ENCODE measurements at regions not wholly inside any gene's neighbourhood (a gene's known extent, or its start where the extent isn't known, plus 50 kb on each side); places are given as distances from the start of the nearest gene placed in this dataset.

- DNase-seq (ENCODE audit: low read depth in 2 of 3, low spot score in 2 of 3): no peak
These were observed 325.0 kb upstream of the MSX2 start for GRCh38 chr5:174399411-174399810.

- DNase-seq (ENCODE audit: low read depth in 2 of 3, low spot score in 2 of 3): no peak
These were observed 323.9 kb upstream of the MSX2 start for GRCh38 chr5:174400461-174400860.

- no peak for DNase-seq (ENCODE audit: low read depth in 2 of 3, low spot score in 2 of 3)
These were observed 322.6 kb upstream of the MSX2 start for GRCh38 chr5:174401793-174402192.

GRCh38 chr5:174402222-174402812, 322.1 kb upstream of the MSX2 start:
- no peak for DNase-seq (ENCODE audit: low read depth in 2 of 3, low spot score in 2 of 3)

DNA sequence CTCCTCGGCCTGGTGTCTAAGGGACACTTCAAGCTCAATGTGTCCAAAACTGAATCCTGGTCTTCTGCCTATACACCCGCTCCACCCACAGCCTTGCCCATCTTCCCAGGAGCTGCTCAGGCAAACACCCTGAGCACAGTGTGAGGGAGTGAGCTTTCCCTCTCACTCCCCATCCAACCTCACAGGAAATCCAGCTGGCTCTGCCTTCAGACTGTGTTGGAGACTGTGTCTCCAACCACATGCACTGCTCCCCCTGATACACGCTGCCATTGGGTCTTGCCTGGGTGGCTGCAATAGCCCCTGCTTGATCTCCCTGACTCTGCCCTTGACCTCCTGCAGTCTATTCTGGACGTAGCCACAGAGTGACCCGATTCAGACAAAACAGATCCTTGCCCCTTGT, 319.5 kb upstream of the MSX2 start:
- DNase-seq (ENCODE audit: low read depth in 2 of 3, low spot score in 2 of 3): no peak

GRCh38 chr5:174409070-174409469, 315.3 kb upstream of the MSX2 start:
- no peak for DNase-seq (ENCODE audit: low read depth in 2 of 3, low spot score in 2 of 3)

- no peak for DNase-seq (ENCODE audit: low read depth in 2 of 3, low spot score in 2 of 3)
These were observed 314.4 kb upstream of the MSX2 start for GRCh38 chr5:174409971-174410370.

DNA sequence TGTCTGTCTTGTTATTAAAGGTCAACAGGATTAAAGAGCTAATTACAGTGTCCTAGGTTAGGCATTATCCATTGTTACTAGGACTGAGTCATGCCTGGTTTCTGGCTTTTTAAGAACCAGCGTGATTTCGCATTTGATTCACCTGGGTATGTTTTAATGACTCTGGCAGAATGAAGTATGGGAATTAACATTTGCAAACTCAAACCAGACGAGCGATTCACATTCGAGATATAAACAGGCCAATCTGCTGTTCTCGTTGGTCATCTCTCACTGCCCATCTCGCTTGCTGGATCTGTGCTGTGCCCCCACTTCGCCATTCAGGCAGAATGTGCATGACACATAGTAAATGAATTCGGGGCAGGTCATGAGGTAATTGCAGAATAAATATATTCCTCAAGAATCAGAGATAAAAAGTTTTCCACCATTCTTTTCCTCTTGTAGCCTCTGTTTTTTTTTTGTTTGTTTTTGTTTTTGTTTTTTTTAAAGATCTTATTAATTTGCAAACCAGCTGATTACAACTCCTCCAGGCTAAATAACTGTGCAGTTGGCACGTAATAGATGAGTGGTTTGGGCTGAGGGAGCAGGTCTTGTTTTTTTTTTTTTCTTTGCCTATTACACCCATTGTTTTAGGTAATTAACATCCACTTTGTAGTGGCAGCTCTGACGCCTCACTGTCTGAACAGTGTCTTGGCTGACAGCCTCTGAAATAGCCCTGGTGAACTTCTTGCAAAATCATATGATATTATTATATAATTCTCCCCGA, 313.5 kb upstream of the MSX2 start:
- DNase-seq (ENCODE audit: low read depth in 2 of 3, low spot score in 2 of 3): no peak

DNA sequence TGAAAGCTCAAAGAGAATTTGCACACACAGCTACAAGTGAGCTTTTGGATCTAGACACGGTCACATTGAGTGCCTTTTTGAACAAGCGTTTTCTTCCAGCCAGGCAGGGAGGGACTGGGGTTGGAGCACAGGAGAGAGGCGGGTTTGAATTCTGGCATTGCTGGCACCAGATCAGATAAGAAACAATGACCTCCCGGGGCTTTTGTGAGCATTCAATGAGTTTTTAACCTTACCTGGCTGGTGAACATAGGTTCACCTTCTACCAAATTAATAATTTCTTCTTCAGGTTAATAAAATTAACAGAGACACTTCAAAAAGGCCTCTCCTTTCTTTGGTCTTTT, 312.9 kb upstream of the MSX2 start:
- no peak for DNase-seq (ENCODE audit: low read depth in 2 of 3, low spot score in 2 of 3)

- DNase-seq (ENCODE audit: low read depth in 2 of 3, low spot score in 2 of 3): no peak
These were observed 312.0 kb upstream of the MSX2 start for GRCh38 chr5:174412374-174412773.

DNA sequence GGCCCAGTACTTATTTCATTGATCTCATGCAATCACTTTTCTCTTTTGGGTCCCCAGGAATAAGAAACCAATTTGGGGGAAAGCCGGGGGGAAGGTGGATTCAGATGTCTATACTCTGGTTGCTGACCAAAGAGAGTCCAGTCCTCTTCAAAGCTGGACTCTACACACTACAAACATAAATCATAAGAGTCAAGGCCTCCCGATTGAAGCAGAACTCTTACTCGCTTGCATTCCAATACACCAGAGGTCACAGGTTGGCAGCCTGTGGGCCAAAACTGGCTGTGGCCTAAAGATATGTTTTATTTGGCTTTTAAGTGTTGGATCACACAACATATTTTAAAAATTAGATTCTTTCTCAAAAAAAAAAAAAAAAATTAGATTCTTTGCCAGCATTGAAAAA, 311.4 kb upstream of the MSX2 start:
- DNase-seq (ENCODE audit: low read depth in 2 of 3, low spot score in 2 of 3): no peak

- DNase-seq (ENCODE audit: low read depth in 2 of 3, low spot score in 2 of 3): no peak
These were observed 310.6 kb upstream of the MSX2 start for GRCh38 chr5:174413567-174414314.

- no peak for DNase-seq (ENCODE audit: low read depth in 2 of 3, low spot score in 2 of 3)
These were observed 310.1 kb upstream of the MSX2 start for GRCh38 chr5:174414315-174414710.

GRCh38 chr5:174418809-174419539, 305.4 kb upstream of the MSX2 start:
- DNase-seq (ENCODE audit: low read depth in 2 of 3, low spot score in 2 of 3): no peak

DNA sequence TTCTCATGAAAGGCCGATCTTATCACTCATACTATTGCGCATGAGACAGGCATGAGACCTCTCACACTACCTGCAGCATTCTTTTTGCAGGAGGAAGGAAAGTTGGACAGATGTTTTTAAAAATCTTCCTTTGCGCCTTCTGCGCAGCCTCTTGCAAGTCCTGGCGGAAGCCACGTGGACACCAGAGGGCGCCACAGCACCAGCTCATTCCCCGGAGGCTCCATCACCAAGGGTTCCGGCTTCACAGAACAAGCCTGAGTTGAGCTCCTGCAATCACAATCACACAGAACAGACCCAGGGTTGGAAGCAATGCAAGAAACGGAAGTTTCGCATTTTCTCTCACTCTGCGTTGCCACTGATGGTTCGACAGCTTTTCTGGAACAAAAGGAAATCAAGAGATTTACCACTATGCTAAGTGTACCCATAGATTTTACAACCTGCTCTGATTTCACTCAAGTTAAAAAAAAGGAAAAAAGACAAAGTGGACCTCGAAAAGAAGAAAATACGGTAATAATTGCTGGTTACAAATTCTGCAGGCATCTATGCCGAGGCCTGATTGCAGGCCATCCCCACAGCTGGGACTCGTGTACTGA, 304.7 kb upstream of the MSX2 start:
- DNase-seq (ENCODE audit: low read depth in 2 of 3, low spot score in 2 of 3): peak; percentile 25 to 78 (median 49)

DNA sequence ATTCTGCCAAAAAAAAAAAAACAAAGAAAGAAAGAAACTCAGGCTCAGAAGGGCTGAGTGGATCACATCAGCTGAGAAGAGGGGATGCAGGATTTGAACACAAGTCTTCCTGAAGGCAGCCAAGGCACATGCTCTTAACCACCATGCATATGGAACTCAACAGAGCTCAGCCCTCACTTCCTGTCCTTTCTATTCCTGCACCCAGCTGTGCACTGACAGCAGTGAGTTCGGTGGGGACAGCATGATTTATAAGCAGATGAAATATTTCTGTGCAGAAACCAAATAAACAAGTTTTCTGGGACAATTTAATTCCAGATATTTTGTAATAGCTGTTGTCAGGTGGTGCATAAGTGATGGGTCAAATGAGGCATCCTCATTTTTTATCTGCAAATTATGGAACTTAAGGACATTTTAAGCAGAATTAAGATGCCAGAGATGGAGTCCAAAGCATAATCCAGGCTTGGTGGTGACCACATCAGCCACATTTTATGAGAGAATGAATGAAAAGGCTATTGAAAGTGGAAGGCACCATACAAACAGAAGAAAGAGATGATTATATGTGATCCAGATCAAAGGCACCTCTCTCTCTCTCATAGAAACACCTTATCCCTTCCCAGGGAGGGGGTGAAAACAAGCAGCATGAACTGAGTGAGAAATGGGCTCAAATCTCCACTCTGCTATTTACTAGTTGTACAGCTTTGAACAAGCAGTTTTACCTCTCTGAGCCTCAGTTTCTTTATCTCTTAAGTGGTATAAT, 303.6 kb upstream of the MSX2 start:
- no peak for DNase-seq (ENCODE audit: low read depth in 2 of 3, low spot score in 2 of 3)

- no peak for DNase-seq (ENCODE audit: low read depth in 2 of 3, low spot score in 2 of 3)
These were observed 303.0 kb upstream of the MSX2 start for GRCh38 chr5:174421408-174421805.

DNA sequence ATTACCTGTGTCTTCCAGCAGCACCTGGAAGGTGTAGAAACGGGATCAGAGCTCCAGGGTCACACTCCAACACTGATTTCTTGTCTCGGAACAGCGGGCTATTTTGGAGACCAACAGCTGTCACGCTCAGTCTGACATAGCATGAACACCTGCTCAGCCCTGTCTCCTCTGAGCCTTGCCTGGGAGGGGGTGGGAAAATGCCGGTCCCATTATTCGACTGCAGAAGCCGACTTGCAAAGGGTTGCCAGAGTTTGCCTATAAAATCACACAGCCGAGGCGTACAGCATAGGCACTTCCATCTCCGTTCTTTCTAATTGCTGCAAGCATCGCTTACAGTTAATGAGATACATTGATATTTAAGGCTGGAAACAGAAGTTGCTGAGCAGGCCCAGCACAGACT, 300.8 kb upstream of the MSX2 start:
- DNase-seq (ENCODE audit: low read depth in 2 of 3, low spot score in 2 of 3): no peak

GRCh38 chr5:174424219-174425053, 299.9 kb upstream of the MSX2 start:
- DNase-seq (ENCODE audit: low read depth in 2 of 3, low spot score in 2 of 3): no peak

Measured in activated CD8-positive, alpha-beta memory T cell treated with anti-CD3 and anti-CD28 coated beads for 48 hours (primary cell).